ENCODE measurements at regions not wholly inside any gene's neighbourhood (a gene's known extent, or its start where the extent isn't known, plus 50 kb on each side); places are given as distances from the start of the nearest gene placed in this dataset.

- TF ChIP-seq CTCF (IDR thresholded peaks at IDR 0.05) (no peak), POLR2A (IDR thresholded peaks at IDR 0.05) (no peak)
These were observed 1244.3 kb downstream of the RAPGEF2 start for GRCh38 chr4:160347197-160347596.

Data from sigmoid colon (tissue), 3 donors.